Stomach (tissue), 4 donors: ENCODE measurements at regions not wholly inside any gene's neighbourhood (a gene's known extent, or its start where the extent isn't known, plus 50 kb on each side); places are given as distances from the start of the nearest gene placed in this dataset.

Experiments used
- CTCF ChIP-seq, 7 experiments: fragments of 450-650 bp in 4 of 7; fragments of 200-600 bp in 3 of 7; sonication (generic) in 3 of 7; IDR thresholded peaks; one replicate each; pipeline ENCODE4 v1.5.1; 2016 to 2019; ENCODE audit warnings: antibody characterized with exemption in 7 of 7, control low read depth in 2 of 7, mild to moderate bottlenecking in 1 of 7
- POLR2A ChIP-seq, 4 donors: fragments of 450-650 bp; IDR thresholded peaks; one replicate each; pipeline ENCODE4 v1.6.1; 2016; ENCODE audit warnings: antibody characterized with exemption in 4 of 4, control low read depth in 2 of 4, mild to moderate bottlenecking in 1 of 4, moderate library complexity in 1 of 4

GRCh38 chr9:7443541-7443940 is 356.0 kb downstream of the DMAC1 start:
- no peak for TF ChIP-seq CTCF (IDR thresholded peaks at IDR 0.05)
- TF ChIP-seq POLR2A (IDR thresholded peaks at IDR 0.05) = no peak
